ENCODE measurements at regions not wholly inside any gene's neighbourhood (a gene's known extent, or its start where the extent isn't known, plus 50 kb on each side); places are given as distances from the start of the nearest gene placed in this dataset.

DNA sequence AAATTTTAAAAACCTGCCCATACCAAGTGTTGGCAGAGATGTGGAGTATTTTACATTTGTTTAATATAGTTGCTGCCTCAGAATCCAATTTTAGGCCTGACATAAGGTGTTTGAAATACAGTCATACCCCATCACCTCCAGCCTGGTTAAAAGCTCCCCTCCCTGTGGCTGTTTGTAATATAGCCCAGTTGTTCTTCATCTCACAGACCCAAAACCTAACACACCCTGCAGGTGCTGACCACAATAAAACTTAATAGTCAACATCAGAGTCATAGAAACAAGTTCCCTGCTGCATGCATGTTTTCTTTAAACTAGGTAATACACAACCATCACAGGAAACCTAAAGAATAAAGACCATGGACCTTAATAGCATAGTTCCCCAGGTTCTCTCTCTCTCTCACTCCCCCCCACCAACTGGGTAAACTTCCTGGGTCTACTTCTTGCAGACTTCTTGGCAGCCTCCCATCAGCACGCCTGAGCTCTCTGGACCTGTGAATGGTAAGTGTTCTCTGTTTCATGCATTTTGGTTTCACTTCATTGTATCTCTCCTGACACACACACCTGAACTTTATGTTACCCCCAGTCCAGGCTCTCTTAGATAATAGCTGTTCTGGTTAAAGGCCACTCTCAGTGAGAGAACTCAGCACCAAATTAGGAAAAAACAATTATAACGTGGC is 1369.9 kb downstream of the EFNB2 start:
- DNase-seq: no peak

DNA sequence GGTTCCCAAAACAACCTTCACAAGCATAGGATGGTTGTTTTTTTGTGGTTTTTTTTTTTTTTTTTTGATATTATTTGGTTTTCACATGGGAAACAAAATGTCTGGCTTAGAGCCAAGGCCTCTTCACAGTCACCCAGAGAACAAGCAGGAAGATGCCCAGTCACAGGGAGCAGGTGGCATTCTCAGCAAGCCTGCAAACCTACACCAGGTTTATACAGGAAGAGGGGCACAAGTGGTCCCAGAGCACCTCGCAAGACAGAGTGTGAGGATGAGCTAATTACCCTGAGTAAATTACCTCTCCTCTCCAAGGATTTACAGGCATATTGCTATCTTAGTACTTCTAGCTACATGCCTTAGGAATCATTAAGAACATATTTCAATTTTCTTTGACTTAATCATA is 1375.6 kb downstream of the EFNB2 start:
- DNase-seq: no peak

DNA sequence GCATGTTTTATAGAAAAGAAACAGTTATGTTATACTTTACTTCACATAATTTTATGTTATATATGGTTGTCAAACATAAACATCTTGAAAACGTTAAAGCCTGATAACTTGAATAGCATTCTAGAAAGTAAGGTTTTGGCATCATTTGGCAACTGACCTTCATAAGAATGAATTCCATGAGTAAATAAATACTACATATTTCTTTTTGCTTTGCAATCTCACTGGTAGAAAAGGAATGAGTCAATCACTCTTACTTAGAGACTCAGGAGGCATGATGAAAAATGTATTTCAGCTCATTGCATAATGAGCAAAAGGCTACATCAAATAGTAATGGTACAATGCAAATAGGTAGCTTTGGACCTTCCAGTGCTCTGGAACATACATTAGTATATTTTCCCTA is 1381.9 kb downstream of the EFNB2 start:
- peak; percentile 5 for DNase-seq

DNA sequence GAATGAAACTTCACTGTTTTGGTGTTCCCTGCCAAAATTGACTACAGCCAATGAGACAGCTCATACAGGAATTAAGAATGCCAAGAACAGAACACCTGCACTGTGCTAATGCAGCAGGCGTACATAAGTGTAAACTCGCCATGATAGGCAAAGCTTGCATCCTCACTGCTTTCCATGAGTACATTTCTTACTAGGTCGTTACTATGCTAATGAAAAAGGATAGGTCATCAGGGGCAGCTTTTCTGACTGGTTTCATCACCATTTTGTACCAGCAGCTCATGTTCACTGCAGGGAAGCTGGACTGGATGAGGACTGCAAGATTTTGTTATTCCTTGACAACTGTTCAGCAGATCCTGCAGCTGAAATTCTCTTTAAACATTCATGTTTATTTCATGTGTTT is 1383.8 kb downstream of the EFNB2 start:
- no peak for DNase-seq

DNA sequence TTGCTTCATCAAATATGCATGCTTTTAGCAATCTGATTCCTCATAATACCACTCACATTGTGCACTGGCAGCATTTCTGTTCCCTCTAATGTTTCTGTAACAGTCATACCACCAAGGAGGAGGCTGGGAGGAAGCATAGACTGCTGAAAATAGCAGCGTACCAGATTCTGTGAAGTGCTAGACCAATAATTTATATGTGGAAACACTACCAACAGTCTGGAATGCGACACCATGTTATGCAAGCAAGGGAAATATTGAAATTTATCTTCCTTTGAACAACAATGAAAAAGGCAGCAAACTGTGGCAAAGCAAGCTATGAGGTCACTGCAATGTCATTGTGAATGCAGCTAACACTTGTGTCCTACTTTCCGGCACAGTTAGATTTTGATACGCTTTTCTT is 1388.0 kb downstream of the EFNB2 start:
- no peak for DNase-seq

DNA sequence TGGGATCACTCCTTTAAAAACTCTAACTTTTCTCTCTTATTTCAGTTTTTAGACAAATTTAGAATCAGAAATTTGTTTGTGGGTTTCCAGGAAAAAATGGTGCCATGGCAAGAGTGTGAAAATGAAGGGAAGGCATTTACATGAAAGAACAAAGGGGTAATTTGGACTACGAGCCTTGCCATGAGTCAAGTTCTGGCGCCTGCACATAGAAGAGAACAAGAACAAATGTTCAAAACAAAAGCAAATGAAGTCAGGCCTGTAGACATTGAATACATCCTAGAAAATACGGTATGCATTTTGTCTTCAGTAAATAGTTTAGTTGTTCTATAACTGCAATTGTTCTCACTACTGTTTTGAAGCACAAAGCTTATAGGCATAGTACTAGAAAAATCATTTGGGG is 1390.5 kb downstream of the EFNB2 start:
- no peak for DNase-seq

DNA sequence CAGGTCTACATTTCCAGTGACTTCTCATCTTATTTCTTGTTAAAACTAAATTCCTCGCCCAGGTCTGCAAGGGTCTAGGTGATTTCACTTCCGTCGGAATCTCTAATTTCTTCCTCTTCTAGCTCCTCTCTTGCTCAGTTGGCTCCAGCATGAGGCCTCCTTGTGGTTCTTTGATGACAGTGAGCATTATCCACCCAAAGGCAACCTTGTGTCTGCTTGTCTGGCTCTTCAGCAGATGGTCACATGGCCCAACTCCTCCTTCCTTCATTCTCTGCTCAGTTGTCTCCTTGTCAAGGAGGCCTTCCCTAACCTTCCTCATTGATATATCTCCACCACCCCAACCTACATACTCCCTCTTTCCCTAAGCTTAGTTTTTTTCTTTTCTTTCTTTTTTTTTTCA is 1391.4 kb downstream of the EFNB2 start:
- no peak for DNase-seq

DNA sequence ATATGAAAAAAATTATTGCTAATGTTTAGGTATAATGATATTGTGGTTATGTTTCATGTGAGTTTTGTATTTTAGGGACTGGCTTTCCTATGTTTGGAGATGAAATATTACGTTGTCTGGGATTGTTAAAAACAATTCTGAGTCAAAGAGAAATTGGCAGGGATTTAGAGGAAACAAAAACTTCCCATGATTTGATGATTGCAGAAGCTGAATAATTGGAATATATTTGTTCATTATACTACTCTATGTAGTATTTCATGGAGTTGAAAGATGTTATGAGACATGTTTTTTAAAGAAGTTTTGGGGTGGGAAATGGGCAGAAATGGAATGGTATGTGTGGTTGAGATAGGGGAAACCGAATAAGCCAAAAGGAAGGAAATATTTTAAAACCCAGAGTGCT is 1392.9 kb downstream of the EFNB2 start:
- DNase-seq: no peak

DNA sequence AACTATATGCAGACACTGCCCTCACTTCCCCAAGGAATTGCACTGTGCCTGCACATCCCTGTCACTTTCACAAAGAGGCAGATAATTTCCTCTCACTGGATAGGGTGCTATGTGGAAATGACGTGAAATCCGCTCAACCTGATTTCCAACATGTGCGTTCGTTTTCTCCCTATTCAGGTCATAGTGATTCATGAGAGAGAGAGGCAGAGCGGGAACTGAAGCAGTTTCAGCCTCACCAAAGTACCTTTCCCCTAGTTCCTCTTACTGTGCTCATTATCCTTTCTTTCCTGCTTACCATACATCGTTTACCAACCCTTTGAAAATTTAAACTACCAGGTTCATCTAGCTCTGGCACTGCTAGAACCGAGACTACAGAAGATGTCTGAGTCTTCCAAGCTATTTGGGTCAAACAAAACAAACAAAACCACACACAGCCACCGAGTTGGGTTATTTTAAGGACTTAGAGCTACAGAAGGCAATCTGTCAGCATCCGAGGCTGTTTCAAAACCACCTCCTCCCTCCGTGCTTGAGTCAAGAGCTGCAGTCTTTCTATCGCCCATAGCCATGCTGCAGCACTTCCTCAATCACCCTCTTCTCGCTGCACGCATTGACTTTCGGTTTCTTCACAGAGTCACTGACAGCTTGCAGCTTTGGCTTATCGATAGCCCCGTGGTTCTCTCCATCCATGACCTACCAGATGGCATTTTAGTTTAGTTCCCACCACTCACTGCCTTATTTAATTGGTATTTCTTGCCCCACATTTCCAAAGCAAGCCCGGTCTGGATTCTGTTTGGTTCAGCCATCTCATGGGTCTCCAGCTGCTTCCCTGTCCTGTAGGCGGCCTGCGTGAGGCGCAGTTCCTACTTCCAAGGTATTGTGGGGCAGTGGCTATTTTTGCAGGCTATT is 1395.8 kb downstream of the EFNB2 start:
- no peak for DNase-seq

DNA sequence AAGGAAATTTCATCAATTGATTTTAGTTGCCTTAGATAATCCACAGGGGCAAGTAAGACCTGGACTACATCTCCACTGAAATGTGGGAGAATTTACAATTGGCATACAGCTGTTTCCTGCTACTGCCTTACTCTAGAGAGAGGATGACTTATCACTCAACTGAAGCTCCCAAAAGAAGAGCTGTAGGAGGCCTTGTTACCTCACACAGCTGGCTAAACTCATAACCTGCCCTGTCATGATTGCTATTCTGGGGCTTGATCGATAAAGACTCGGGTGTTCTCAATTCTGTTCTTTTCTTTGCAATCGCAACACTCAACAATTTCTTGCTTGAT is 1396.4 kb downstream of the EFNB2 start:
- no peak for DNase-seq

DNA sequence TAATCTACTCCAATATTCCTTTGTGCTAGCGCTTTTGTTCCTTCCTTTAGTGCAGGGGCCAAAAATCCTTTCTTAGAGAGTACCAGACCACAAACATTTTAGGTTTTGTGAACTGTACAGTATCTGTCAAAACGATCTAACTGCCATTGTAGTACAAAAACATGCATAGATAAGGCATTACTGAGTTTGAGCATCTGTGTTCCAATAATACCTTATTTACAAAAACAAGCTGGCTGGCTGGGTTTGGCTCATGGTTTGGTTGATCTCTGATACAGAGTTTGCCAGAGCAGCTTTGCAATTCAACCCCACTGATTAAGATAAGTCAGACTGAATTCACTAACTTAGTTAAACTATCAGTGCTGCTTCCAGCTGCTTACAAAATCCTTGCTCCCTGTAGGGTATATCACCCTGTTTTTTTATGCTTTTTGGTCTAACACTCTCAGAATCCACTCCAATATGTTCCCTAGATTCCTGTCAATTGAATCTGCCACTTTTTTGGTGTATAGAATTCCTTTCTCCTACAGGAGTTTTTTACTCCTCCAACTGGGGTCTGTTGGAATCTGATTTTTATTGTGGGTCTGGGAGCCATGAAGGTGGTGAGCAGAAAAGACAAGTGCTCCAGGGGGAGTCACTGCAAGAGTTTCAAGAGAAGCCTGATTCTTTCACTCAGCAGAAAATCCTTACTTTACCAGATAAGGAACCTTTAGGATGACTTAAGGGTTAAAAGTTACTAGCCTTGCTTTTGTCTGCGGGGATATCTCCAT is 1399.4 kb downstream of the EFNB2 start:
- DNase-seq: no peak

DNA sequence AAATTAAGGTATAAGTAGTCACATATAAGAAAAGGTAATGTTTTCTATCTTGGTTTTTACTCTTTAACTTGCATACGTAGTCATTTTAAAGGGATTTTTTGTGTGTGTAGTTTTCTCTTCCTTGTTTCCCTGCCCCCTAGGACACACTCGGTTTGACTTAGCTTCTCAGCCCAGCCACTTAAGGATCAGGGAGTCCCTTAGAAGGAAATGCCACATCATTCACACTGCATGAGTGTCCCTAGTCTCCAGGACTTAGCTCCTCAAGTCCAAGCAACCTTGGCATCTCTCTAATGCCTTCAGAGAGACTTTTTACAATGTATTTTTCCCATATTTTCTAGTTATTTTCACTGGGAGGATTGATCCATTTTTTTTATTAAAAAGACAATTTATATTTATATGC is 1407.7 kb downstream of the EFNB2 start:
- DNase-seq: no peak

DNA sequence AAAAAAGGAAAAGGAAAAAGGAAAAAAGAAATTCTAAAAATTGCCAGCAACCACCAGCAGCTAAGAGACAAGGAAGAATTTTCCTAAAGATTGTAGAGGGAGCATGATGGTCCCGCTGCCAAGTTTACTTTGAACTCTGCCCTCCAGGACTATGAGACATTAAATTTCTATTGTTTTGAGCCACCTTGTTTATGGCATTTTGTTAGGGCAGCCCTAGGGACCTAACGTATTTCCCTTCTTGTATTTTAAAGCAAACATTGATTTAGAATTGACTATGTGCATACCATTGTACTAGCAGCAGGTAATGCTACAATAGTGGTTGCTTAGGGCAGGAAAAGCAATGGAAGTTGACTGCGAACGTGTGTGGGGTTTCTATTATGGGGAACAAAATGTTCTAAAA is 1414.2 kb downstream of the EFNB2 start:
- DNase-seq: no peak

DNA sequence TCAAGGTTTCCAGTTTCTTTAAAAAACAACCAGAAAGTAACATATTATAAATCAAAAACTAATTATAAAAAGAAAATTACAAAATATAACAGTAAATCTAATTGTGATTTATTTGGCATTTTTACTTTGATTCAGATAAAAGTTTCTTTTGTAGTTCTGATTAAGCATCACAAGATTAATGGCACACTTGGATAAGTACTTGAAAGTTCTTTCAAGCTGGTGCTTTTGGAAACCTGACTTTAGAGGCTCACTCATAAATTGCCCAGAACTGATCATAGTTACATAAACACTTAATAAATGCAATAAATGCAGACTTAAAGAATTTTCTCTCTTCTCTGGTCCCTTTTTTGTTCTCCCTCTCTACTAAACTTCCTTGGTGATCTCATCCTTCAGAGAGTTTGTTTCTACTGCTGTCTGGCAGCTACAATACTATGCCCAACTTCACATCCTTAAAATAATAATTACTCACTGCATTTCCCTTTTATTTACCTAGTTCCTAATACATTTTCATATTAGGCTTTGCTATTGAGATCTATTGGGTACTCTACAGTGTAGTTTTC is 1417.0 kb downstream of the EFNB2 start:
- no peak for DNase-seq

DNA sequence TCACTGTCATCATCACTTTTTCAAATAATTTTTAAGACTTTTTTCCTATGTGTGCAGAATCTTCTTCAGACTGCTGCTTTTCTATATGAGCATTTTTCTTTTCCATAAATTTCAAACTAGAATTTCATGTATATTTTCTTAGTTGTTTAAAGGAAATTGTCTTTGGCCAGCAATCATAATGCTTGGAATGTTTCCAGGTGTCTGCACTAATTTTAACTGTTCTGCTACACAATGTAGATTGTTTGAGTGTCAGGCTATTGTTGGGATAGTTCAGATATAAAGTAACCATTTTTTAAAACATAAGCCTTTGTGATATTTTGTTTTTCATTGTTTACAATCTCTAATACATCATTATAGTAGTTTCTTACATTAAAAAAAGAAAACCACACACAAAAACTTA is 1418.5 kb downstream of the EFNB2 start:
- DNase-seq: no peak

DNA sequence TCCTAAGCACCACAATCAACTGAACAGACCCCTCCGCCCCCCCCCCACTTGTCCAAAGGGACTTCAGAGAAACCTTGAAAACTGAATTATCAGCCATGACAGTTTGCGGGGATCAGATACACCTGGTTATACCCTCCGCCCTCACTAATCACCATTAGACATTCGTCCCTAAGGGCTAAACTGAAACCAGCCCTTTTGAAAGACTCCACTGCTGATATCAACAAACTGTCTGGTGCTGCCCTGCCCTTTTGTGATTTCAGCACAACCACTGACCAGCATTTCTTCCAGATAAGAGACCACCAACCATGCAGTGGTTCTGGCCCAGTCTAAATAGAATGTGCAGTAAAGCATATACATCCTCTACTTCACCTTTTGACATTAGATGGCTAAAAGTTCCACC is 1422.9 kb downstream of the EFNB2 start:
- no peak for DNase-seq

DNA sequence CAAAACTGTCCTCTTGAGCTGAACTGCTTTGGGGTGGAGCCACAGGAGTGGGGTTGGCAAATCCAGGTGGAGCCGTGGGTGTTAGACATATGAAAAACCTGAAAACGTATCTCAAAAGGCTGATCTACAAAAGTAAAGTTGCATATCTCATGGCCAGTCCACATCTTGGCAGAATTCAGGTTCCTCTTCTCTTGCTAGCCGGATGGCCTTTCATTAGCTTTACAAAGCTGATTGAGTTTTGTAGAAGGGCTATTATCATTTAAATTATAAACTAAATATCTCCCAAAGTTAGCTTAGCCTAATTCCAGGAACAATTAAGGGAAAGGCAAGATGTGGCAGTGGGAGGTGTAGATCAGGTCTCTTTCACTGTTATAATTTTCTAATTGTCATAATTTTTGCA is 1427.7 kb downstream of the EFNB2 start:
- no peak for DNase-seq

DNA sequence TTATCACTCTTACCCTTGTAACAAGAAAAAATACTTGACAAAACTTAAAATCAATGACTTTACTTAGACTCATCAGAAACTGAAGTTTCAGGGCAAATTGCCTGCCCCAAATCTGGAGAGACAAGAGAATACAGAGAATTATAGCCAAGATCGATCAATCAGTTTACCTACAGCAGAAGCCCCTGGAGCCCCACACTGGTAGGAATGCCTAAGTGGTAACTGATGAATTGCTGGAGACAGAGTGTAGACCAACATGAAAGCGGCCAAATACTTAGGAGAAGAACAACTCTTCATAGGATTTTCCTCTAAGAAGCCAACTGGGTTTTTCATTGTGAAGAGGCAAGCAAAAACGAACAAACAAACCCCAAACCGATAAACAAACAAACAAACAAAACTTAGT is 1430.0 kb downstream of the EFNB2 start:
- no peak for DNase-seq

DNA sequence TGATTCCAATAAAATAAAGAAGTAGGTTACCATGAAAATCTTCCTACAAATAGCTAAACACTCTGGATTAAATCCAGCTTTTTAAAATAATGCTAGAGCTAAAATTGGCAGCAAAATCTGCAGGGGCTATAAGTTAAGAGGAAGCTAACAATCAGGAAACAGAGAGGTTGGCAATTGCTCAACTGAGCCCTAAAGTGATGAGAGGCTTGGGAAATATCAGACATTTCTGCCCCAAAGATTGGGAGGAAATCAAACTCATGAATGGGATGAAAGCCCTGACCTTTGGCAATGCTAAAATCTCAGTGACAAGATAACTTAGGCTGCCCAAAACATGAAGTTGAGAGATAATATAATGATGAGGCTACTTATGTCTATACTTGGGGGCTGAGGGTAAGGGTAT is 1437.9 kb downstream of the EFNB2 start:
- no peak for DNase-seq

DNA sequence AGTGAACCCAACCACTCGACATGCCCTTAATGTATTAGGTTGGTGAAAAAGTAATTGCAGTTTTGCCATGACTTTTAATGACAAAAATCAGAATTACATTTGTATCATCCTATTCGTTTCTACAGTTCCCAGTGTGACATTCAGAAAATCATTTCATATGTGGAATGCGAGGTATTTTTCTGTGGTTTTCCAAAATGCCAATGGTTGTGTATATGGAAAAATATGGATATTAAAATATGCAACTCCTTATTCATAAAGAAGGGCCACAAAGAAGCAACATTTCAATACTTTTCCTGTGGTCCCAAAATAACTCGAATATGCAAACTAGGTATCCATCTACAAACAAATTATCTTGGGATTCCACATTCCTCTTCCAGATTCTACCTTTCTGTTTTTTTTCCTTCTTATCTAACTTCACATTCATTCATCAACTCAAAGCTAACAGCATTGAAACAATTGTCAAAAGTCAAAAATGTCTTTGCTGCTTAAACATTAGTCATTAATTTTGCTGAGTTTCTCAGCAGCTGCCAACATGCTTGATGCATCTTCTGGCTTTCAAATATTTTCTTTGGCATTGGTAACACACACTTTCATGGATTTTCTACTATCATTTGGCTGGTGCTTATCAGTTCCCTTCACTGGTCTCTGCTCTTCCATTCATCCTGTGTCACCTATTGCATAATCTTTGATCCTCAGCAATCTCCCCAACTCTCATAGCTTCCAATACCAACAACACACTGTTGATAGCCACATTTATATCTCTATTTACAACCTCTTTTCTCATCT is 1445.4 kb downstream of the EFNB2 start:
- DNase-seq: peak; percentile 29

DNA sequence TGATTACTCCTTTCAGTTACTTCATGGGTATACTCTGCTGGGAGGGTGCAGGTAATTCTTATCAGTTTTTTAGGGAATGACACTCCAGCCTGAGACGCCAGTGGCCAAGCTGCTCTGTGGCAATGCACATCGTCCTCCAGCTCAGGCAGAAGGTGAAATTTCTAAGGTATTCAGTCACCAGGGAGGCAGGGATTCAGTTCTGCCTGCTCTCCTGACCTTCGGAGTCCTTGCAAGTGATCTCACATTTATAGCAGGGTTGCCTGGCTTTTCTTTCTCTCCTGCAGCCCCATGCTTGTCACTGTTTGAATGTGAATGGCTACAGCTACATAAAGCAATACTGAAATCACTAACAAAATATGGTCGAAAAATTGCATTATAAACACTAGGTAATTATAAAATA is 1447.5 kb downstream of the EFNB2 start:
- no peak for DNase-seq

DNA sequence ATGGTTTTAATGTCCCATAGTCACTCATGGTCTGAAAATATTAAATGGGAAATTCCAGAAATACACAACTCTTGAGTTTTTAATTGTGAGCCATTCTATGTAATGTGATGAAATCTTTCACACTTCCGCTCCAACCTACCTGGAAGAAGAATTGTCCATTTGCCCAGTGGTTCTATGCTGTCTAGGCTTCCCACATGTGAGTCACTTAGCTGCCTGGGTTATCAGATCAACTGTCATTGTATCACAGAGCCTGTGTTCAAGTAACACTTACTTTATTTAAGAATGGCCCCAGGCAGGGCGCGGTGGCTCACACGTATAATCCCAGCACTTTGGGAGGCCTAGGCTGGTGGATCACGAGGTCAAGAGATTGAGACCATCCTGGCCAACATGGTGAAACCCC is 1450.5 kb downstream of the EFNB2 start:
- no peak for DNase-seq

DNA sequence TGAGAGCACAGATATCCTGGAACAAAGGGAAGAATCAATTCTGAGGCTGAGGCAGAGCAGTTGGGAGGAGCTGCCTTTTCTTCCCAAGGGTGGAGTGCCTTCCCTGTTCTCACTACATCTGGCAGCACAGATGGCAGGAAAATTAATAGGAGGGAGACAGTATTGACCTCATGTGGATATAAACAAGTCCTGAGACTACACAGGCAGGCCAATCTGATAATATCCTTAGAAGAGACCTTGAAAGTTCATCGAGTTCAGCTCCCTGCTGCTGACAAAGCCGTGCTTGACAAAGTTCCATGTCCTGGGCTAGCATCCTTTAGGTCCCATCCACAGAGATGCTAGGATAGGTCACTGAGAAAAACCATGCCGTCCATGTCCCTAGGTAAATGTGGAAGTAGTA is 1451.5 kb downstream of the EFNB2 start:
- DNase-seq: no peak

Measured in EL (cell line).